ENCODE measurements at regions not wholly inside any gene's neighbourhood (a gene's known extent, or its start where the extent isn't known, plus 50 kb on each side); places are given as distances from the start of the nearest gene placed in this dataset.

DNA sequence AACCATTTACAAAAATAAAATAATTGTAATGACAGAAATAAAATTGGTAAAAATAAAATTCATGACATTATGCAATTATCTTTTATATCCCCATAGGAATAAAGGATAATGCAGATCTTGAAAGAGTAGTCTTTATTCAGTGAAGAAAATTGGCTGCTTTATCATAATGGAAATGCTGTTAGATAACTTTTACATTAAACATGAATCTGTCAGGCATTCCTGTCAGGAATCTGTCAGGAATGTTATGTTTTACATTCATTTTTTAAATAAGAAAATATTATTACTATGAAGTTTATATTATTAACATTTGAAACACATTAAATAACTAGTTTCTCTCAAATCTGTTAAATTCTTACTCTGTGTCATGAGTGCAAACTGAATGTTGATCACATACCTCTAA lies 1024.7 kb upstream of the TMEFF2 start:
- TF ChIP-seq, protein P1, sequence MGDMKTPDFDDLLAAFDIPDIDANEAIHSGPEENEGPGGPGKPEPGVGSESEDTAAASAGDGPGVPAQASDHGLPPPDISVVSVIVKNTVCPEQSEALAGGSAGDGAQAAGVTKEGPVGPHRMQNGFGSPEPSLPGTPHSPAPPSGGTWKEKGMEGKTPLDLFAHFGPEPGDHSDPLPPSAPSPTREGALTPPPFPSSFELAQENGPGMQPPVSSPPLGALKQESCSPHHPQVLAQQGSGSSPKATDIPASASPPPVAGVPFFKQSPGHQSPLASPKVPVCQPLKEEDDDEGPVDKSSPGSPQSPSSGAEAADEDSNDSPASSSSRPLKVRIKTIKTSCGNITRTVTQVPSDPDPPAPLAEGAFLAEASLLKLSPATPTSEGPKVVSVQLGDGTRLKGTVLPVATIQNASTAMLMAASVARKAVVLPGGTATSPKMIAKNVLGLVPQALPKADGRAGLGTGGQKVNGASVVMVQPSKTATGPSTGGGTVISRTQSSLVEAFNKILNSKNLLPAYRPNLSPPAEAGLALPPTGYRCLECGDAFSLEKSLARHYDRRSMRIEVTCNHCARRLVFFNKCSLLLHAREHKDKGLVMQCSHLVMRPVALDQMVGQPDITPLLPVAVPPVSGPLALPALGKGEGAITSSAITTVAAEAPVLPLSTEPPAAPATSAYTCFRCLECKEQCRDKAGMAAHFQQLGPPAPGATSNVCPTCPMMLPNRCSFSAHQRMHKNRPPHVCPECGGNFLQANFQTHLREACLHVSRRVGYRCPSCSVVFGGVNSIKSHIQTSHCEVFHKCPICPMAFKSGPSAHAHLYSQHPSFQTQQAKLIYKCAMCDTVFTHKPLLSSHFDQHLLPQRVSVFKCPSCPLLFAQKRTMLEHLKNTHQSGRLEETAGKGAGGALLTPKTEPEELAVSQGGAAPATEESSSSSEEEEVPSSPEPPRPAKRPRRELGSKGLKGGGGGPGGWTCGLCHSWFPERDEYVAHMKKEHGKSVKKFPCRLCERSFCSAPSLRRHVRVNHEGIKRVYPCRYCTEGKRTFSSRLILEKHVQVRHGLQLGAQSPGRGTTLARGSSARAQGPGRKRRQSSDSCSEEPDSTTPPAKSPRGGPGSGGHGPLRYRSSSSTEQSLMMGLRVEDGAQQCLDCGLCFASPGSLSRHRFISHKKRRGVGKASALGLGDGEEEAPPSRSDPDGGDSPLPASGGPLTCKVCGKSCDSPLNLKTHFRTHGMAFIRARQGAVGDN (CRISPR knock-in tag; IDR thresholded peaks at IDR 0.05), result no peak
- TF ChIP-seq EZH2 (conservative IDR thresholded peaks at IDR 0.05; ENCODE audit: low read depth, low read length) (no peak), SAP130 (CRISPR knock-in tag; IDR thresholded peaks at IDR 0.05; ENCODE audit: low read depth) (no peak), SIX1 (CRISPR knock-in tag; IDR thresholded peaks at IDR 0.05; ENCODE audit: borderline replicate concordance) (no peak), NR2C2 (CRISPR knock-in tag; IDR thresholded peaks at IDR 0.05; ENCODE audit: borderline replicate concordance) (no peak)
- TF ChIP-seq, protein P2, sequence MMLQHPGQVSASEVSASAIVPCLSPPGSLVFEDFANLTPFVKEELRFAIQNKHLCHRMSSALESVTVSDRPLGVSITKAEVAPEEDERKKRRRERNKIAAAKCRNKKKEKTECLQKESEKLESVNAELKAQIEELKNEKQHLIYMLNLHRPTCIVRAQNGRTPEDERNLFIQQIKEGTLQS (CRISPR knock-in tag; IDR thresholded peaks at IDR 0.05), result no peak
